Heart right ventricle (tissue), 16 donors: ENCODE measurements at regions not wholly inside any gene's neighbourhood (a gene's known extent, or its start where the extent isn't known, plus 50 kb on each side); places are given as distances from the start of the nearest gene placed in this dataset.

Source experiments
- ATAC-seq, 8 donors: fragments of 200-7000 bp; cut with Tn5 transposase; one replicate each; pipeline ENCODE4 v1.9.1; 2020; ENCODE audit warnings: mild to moderate bottlenecking in 8 of 8, moderate library complexity in 8 of 8, moderate number of reproducible peaks in 1 of 8
- DNase-seq, 2 donors: peaks; one replicate each; pipeline ENCODE4 v3.0.0-alpha.2; 2020
- H3K27ac ChIP-seq, 10 donors: fragments of 200-600 bp; sonication (generic) in 2 of 10; one replicate each; pipeline versions ENCODE4 v1.5.0 to v1.8.0; 2020 to 2022; ENCODE audit warnings: mild to moderate bottlenecking in 3 of 10
- H3K27me3 ChIP-seq, 7 donors: fragments of 200-600 bp; one replicate each; pipeline ENCODE4 v1.8.0; 2021 to 2022; ENCODE audit warnings: mild to moderate bottlenecking in 2 of 7
- H3K36me3 ChIP-seq, 9 donors: fragments of 200-600 bp; sonication (generic) in 1 of 9; one replicate each; pipeline versions ENCODE4 v1.5.0 to v1.8.0; 2020 to 2022; ENCODE audit warnings: mild to moderate bottlenecking in 2 of 9
- H3K4me1 ChIP-seq, 9 donors: fragments of 200-600 bp; sonication (generic) in 1 of 9; one replicate each; pipeline versions ENCODE4 v1.5.0 to v1.8.0; 2020 to 2022; ENCODE audit warnings: mild to moderate bottlenecking in 4 of 9
- H3K4me3 ChIP-seq, 10 donors: fragments of 200-600 bp; sonication (generic) in 2 of 10; one replicate each; pipeline versions ENCODE4 v1.5.0 to v1.8.0; 2020 to 2022; ENCODE audit warnings: mild to moderate bottlenecking in 7 of 10, moderate library complexity in 2 of 10
- H3K9me3 ChIP-seq, 11 donors: fragments of 200-600 bp in 10 of 11; sonication (generic) in 2 of 11; one replicate each; pipeline versions ENCODE4 v1.5.0 to v1.8.0; 2013 to 2022; ENCODE audit warnings: mild to moderate bottlenecking in 2 of 11, control low read depth in 1 of 11, moderate library complexity in 1 of 11
- CTCF ChIP-seq, 9 donors: fragments of 200-600 bp; sonication (generic) in 2 of 9; IDR thresholded peaks; one replicate each; pipeline versions ENCODE4 v1.5.0 to v1.8.0; 2021 to 2022; ENCODE audit warnings: antibody characterized with exemption in 9 of 9, mild to moderate bottlenecking in 5 of 9, moderate library complexity in 1 of 9
- WGBS, 2 donors: extraction: QIAGEN DNeasy Blood & Tissue Kit; methylation state at CpG; one replicate each; pipeline ENCODE4 v1.1.7; 2013; ENCODE audit warnings: inconsistent platforms in 1 of 2; 5-methylcytosine and 5-hydroxymethylcytosine counted together
- intact Hi-C, 10 donors: fragments of 100-400 bp; cut with DNase I; formaldehyde crosslinking; loops; one replicate each; pipeline versions ENCODE4 v1.11.1 to v1.14.2; 2022
- donor health status: Arrhythmogenic right ventricular cardiomyopathy.
- donor health status: ischemic (EF 13 %, LVEDD 7.1; RV severe dilation, severe dysfunction).
- donor health status: healthy with polysubstance abuse.
- donor health status: DM: no; HTN: yes; CAD: no.
- donor health status: DM: no; HTN: no; CAD: no.
- donor health status: ischemic (EF 25% LVEDD 6.9; RV normal size, moderate dysfunction).
- donor health status: ischemic (EF 25% LVEDD 5.7; RV mildly dilated, moderate dysfunction).
- donor health status: healthy.
- donor health status: DM: yes; HTN: yes; CAD: no.
- donor health status: Ischemic cardiomyopathy.
- donor health status: ischemic (EF 35%, LVEDD 5.7; RV mildly dilated, moderate dysfunction).
- donor health status: nonischemic (EF 11% LVEDD 7.7; RV severe dilation, severe dysfunction).
- donor health status: DM: yes; HTN: yes; CAD: no.
- donor health status: PGD.
- donor health status: ischemic (EF 29% LVEDD 5.4; RV normal size, mild dysfunction).
- donor health status: nonischemic (EF 23%, LVEDD 6.1; RV moderate dilation, normal function).

- Histone ChIP-seq H3K4me3 (no peak overlapping the region), H3K9me3 (no peaks in the 10 kb centered on the region), H3K36me3 (no peaks in the 10 kb centered on the region), H3K4me1 (no peaks in the 10 kb centered on the region), H3K27me3 (no peaks in the 10 kb centered on the region), H3K27ac (no peak overlapping the region)
- intact Hi-C loops = no loop called here
- no peak for TF ChIP-seq CTCF (IDR thresholded peaks at IDR 0.05)
- 92% methylated on average over 6 of the region's 6 CpGs for WGBS, 2 donors
- DNase-seq (no peak), ATAC-seq (no peak)
Observed at GRCh38 chr12:114744285-114744684, 60.3 kb upstream of the TBX3 start.

GRCh38 chr12:114743799-114744198 lies 59.8 kb upstream of the TBX3 start:
- Histone ChIP-seq H3K27me3 (no peaks in the 10 kb centered on the region), H3K27ac (no peak overlapping the region), H3K36me3 (no peaks in the 10 kb centered on the region), H3K4me1 (no peaks in the 10 kb centered on the region), H3K4me3 (no peak overlapping the region), H3K9me3 (no peaks in the 10 kb centered on the region)
- ATAC-seq = no peak
- no peak for DNase-seq
- intact Hi-C loops = no loop called here
- 95 to 100% methylated on average over 1 of the region's 1 CpG for WGBS, 2 donors
- TF ChIP-seq CTCF (IDR thresholded peaks at IDR 0.05) = no peak

GRCh38 chr12:114743289-114743688 lies 59.3 kb upstream of the TBX3 start:
- ATAC-seq (no peak), DNase-seq (no peak)
- intact Hi-C loops = no loop called here
- H3K27ac ChIP-seq = no peak overlapping the region
- 66 to 73% methylated on average over 4 of the region's 4 CpGs for WGBS, 2 donors
- H3K36me3 ChIP-seq = no peaks in the 10 kb centered on the region
- no peaks in the 10 kb centered on the region for H3K9me3 ChIP-seq
- TF ChIP-seq CTCF (IDR thresholded peaks at IDR 0.05) = no peak
- no peak overlapping the region for H3K4me3 ChIP-seq
- H3K4me1 ChIP-seq = no peaks in the 10 kb centered on the region
- H3K27me3 ChIP-seq = no peaks in the 10 kb centered on the region

- 62 to 76% methylated on average over 9 of the region's 9 CpGs for WGBS, 2 donors
- no peak for ATAC-seq
- intact Hi-C loops = no loop called here
Observed at GRCh38 chr12:114742363-114742762, 58.4 kb upstream of the TBX3 start.

More at GRCh38 chr12:114742363-114742762, 58.4 kb upstream of the TBX3 start:
- no peaks in the 10 kb centered on the region for H3K9me3 ChIP-seq
- peaks cover 0 to 7% (median 6%) of the 10 kb centered on the region in 7 donors for H3K27me3 ChIP-seq
- no peak for TF ChIP-seq CTCF (IDR thresholded peaks at IDR 0.05)
- no peak overlapping the region for H3K4me3 ChIP-seq
- H3K4me1 ChIP-seq = no peaks in the 10 kb centered on the region
- H3K27ac ChIP-seq = no peak overlapping the region
- H3K36me3 ChIP-seq = no peaks in the 10 kb centered on the region
- no peak for DNase-seq
